ENCODE measurements at regions not wholly inside any gene's neighbourhood (a gene's known extent, or its start where the extent isn't known, plus 50 kb on each side); places are given as distances from the start of the nearest gene placed in this dataset.

DNA sequence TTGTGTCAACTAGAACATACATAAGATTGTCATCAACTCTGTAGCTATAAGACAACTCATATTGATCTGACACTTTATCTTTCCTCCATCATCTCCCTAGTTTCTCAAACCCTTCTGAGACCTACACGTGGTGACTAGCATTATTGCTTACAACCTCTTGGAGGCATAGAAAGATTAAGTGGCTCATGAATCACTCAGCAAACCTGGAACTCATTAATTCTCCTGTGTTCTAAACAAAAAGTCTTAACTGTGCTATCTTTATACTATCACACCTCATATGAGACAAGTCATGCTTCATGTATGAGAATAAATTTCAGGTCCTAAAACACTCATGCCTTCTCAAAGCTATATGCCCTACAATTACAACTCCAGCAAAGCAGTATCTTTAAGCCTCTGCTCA is 408.6 kb upstream of the SYT1 start:
- TF ChIP-seq, protein P1, sequence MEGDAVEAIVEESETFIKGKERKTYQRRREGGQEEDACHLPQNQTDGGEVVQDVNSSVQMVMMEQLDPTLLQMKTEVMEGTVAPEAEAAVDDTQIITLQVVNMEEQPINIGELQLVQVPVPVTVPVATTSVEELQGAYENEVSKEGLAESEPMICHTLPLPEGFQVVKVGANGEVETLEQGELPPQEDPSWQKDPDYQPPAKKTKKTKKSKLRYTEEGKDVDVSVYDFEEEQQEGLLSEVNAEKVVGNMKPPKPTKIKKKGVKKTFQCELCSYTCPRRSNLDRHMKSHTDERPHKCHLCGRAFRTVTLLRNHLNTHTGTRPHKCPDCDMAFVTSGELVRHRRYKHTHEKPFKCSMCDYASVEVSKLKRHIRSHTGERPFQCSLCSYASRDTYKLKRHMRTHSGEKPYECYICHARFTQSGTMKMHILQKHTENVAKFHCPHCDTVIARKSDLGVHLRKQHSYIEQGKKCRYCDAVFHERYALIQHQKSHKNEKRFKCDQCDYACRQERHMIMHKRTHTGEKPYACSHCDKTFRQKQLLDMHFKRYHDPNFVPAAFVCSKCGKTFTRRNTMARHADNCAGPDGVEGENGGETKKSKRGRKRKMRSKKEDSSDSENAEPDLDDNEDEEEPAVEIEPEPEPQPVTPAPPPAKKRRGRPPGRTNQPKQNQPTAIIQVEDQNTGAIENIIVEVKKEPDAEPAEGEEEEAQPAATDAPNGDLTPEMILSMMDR (conservative IDR thresholded peaks at IDR 0.05 in 1 of 2, IDR thresholded peaks at IDR 0.05 in 1 of 2; ENCODE audit: extremely low read depth in 1 of 2, insufficient read depth in 1 of 2, low read depth in 1 of 2, low read length in 2 of 2): no peak
- TF ChIP-seq EZH2 (IDR thresholded peaks at IDR 0.05; ENCODE audit: borderline replicate concordance, low read length): no peak

All from mammary epithelial cell (primary cell).